Effector memory CD4-positive, alpha-beta T cell (primary cell): ENCODE measurements at regions not wholly inside any gene's neighbourhood (a gene's known extent, or its start where the extent isn't known, plus 50 kb on each side); places are given as distances from the start of the nearest gene placed in this dataset.

Experiments
- DNase-seq, 3 donors: peaks; one replicate each; pipeline ENCODE4 v3.0.0-alpha.2; 2020
- H3K27ac ChIP-seq: 2 replicates; pipeline ENCODE4 v1.7.0; 2013; ENCODE audit warnings: mild to moderate bottlenecking, low read length, moderate library complexity; ENCODE audit not compliant: insufficient read depth, poor library complexity, severe bottlenecking
- H3K27me3 ChIP-seq: replicated peaks from 2 replicates; pipeline ENCODE4 v1.7.0; 2013; ENCODE audit warnings: mild to moderate bottlenecking, low read length; ENCODE audit not compliant: insufficient read depth, control insufficient read depth, poor library complexity, severe bottlenecking
- H3K36me3 ChIP-seq: 2 replicates; pipeline ENCODE4 v1.7.0; 2013; ENCODE audit warnings: mild to moderate bottlenecking, low read length, moderate library complexity; ENCODE audit not compliant: control insufficient read depth, insufficient read depth
- H3K4me1 ChIP-seq: 2 replicates; pipeline ENCODE4 v1.7.0; 2013; ENCODE audit warnings: low read length, mild to moderate bottlenecking; ENCODE audit not compliant: control insufficient read depth, insufficient read depth, poor library complexity, severe bottlenecking
- H3K4me3 ChIP-seq: 2 replicates; pipeline ENCODE4 v1.7.0; 2013; ENCODE audit warnings: low read length, low read depth, mild to moderate bottlenecking; ENCODE audit not compliant: insufficient read depth, poor library complexity, severe bottlenecking
- H3K9me3 ChIP-seq: 2 replicates; pipeline ENCODE4 v1.7.0; 2013; ENCODE audit warnings: mild to moderate bottlenecking, low read length, moderate library complexity; ENCODE audit not compliant: control insufficient read depth

DNA sequence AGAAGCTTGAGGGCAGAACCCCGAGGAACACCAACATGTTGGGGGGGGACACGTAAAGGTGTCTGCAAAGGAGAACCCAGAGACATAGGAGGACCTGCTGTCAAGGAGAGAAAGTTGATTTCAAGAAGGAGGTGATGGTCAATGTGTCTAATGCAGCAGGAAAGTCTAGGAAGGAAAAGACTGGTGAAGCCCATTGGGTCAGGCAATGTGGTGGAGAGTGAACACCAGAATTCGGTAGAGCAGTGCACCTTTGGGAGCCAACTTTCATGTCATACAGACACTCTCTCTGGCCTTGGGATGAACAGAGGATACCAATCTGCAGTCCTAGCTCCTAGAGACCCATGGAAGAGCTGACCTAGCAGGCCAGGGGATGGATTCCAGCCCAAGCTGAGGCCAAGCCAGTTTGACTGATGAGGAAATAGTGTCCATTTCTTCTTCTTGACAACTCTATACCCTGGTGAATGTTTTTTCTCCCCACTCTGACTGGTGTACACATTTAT is 101.9 kb downstream of the MYCN start:
- Histone ChIP-seq H3K9me3 (no peaks in the 10 kb centered on the region), H3K4me1 (no peaks in the 10 kb centered on the region), H3K4me3 (no peak overlapping the region), H3K36me3 (no peaks in the 10 kb centered on the region), H3K27ac (no peak overlapping the region), H3K27me3 (no peaks in the 10 kb centered on the region)
- DNase-seq, result no peak

DNA sequence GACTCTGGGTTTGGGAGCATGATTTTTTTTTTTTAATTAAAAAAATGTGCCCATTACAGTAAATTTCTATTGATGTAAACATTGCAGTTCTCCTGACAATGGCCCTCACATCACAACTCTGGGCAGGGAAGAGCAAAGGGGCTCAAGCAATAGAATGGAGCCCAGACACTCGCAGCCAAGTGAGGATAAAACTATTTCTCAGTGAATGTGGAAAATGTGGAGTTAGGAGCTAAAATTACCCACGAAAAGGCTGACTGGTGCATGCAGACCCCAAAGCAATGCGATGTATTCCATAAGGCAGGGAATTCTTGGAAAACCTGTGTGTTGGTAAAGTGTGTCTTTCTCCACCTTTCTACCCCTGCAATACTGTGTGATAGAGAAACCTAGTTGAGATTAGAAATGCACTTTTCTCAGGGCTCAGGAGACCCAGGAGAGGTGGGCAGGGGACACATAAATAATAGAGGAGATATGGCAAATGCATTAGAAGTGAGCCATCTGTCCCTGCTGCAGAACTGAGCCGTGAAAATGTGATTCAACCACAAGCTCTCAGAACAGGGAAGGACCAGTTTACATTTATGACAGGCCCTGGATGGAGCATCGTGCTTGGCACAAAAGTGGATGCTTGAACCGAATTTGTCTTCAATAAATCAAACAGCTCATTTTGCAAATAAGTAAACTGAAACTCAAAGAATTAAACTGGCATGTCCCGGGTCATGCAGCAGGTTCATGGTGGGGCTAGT is 100.1 kb downstream of the MYCN start:
- Histone ChIP-seq H3K4me3 (no peak overlapping the region), H3K4me1 (no peaks in the 10 kb centered on the region), H3K27ac (no peak overlapping the region), H3K9me3 (no peaks in the 10 kb centered on the region), H3K27me3 (no peaks in the 10 kb centered on the region), H3K36me3 (no peaks in the 10 kb centered on the region)
- no peak for DNase-seq

DNA sequence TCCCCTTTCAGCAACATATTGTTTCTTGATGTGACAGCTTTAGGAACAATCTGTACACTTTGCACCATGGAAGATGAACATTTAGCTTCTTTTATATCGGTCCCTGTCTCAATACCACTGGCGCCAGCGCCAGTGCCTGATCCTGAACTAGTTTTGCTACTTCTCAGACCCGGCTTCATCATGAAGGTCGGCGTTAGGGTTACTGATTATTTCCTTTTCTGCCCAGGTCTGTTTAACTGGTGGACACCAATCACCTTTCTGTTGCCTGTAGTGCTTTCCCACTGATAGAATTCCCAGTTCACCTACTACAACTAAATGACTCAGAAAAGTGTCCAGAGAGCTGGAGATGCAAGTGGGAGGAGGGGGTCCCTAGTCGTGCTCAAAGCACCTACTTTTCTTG is 99.5 kb downstream of the MYCN start:
- H3K9me3 ChIP-seq, result no peaks in the 10 kb centered on the region

DNA sequence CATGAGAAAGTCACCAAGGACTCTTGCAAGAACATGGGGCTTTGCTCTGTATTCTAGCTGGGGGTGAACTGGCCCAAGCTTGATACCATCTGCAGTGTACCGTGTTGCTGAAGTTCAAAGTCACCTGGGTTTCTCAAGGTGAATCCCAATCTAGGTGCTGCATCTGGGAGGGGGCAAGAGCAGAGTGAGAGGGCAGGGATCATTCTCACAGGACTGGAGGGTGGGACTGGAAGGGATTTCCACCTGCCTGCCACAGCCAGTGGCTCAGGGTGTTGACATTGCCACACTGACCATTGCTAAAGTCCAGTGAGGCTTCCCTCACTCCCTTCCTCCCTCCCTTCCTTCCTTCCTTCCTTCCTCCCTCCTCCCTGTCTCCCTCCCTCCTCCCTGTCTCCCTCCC is 98.7 kb downstream of the MYCN start:
- Histone ChIP-seq H3K36me3 (no peaks in the 10 kb centered on the region), H3K4me1 (no peaks in the 10 kb centered on the region), H3K9me3 (no peaks in the 10 kb centered on the region), H3K27ac (no peak overlapping the region), H3K27me3 (no peaks in the 10 kb centered on the region), H3K4me3 (no peak overlapping the region)
- no peak for DNase-seq

More for the DNA sequence above, 99.5 kb downstream of the MYCN start:
- Histone ChIP-seq H3K4me1 (no peaks in the 10 kb centered on the region), H3K36me3 (no peaks in the 10 kb centered on the region), H3K27ac (no peak overlapping the region), H3K4me3 (no peak overlapping the region), H3K27me3 (no peaks in the 10 kb centered on the region)
- DNase-seq, result no peak

DNA sequence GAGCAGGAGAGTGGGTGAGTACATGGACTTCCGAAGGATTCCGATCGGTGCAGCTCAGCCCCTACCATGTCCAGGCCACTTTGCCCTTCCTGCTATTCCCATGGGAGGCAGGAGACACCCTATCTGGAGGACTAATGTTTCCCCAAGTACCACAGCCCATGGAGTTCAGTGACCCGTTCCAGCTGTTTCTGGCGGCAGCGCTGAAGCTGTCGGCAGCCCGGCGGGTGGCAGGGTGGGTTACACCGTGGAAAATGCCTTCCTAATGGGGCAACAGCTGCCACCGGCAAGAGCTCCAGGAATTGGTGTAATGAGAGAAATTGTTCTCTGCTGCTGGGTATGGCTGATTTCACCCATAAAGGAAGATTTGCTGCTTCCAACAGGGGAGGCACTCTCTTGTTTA is 98.3 kb downstream of the MYCN start:
- Histone ChIP-seq H3K9me3 (no peaks in the 10 kb centered on the region), H3K4me3 (no peak overlapping the region), H3K36me3 (no peaks in the 10 kb centered on the region), H3K27ac (no peak overlapping the region), H3K4me1 (no peaks in the 10 kb centered on the region), H3K27me3 (no peaks in the 10 kb centered on the region)
- DNase-seq, result no peak

DNA sequence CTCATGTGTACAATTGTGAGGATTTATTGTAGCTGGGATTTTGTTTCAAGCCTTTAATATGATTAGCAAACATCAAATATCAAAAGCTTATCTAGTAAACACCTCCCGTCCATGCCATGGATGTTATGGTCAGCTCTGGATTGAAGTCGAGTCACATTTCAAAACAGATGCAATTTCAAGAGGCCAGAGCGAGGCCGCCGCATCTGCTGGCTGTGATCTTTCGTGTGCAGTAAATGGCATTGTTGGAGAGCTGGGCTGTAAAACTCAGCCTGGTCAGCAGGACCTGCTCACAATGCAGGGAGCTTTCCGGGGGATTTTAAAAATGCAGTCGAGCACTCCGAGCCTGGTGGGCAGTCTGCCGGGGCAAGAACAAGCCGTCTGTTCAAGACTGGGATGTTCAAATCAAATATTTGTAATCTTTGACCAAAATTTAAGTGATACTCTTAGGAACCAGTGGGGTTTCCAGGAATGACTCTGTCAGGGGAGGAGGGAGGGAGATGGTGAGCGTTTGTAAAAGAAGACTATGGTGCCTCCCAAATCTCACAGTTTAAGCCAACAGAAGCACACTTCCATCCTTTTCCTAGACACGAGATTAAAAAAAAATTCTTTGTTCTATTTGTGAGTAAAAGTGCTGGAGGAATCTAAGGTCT is 97.6 kb downstream of the MYCN start:
- H3K27ac ChIP-seq, result no peak overlapping the region
- no peak overlapping the region for H3K4me3 ChIP-seq
- DNase-seq, result no peak
- H3K36me3 ChIP-seq, result no peaks in the 10 kb centered on the region
- no peaks in the 10 kb centered on the region for H3K9me3 ChIP-seq
- H3K4me1 ChIP-seq, result no peaks in the 10 kb centered on the region
- no peaks in the 10 kb centered on the region for H3K27me3 ChIP-seq

DNA sequence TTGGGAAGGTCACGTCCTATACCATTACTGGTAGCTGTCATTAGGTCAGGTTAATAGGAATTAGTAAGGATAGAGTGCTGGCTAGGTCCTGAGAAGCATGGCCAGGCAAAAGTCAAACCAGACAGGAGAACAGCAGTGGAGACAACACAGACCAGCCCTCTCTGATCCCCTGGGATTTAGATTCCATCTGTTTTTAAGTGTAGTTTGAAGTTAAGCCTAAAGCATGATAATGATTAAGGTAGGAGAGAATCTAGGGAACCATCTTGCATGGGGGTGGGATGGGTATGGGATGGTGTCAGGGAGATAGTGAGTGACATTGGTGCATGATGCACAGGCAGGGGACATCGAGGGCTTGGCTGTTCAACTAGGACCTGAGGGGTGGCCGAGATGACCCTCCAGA is 96.6 kb downstream of the MYCN start:
- DNase-seq, result no peak
- H3K36me3 ChIP-seq, result no peaks in the 10 kb centered on the region
- no peaks in the 10 kb centered on the region for H3K9me3 ChIP-seq
- no peak overlapping the region for H3K27ac ChIP-seq
- no peak overlapping the region for H3K4me3 ChIP-seq
- H3K27me3 ChIP-seq, result no peaks in the 10 kb centered on the region
- H3K4me1 ChIP-seq, result no peaks in the 10 kb centered on the region

DNA sequence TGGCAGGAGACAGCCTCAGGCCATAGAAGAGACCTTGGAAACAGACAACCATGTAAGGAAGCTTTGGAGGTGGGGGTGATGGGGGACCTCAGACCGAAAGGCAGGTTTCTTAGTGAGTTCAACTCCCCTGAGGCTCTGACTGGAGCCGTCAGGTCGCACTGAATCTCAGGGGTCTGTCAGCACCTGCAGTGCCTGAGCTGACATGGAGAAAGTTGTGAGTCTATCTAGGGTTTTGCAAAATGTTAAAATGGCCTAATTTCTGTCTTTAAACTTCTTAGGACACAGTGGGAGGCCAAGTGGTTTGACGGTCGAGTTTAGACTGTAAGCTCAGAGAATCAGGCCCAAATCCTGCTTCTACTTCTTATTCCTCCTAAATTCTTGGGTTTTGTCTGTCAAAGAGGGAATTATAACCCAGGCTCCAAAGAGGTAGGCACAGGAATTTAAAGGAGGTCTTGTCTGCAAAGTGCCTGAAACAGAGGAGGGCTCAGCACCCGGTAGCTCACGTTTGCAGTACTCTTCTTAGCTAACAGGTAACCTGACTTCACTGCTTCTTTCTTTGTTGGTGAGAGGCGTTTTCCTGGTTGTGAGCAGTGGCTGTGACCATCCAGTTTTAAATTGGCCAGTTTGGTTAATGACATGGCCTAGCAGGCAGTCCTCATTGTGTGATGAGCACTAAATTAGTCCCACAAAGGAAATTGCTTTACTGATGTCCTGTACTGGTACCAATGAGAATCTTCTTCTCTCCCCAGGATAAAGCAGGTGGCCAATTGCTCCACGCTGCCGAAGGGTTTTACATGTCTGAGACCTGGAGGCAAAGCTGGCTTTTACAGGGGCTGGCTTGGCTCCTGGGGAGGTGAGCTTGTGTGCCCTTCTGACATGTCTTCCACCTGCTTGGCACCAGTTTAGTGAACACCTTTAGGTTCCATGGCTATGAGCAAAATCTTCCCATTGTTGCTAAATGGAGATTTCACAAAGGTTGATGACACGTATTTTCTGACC is 95.7 kb downstream of the MYCN start:
- Histone ChIP-seq H3K27ac (no peak overlapping the region), H3K4me1 (no peaks in the 10 kb centered on the region), H3K4me3 (no peak overlapping the region), H3K9me3 (no peaks in the 10 kb centered on the region), H3K36me3 (no peaks in the 10 kb centered on the region), H3K27me3 (no peaks in the 10 kb centered on the region)
- DNase-seq, result no peak

DNA sequence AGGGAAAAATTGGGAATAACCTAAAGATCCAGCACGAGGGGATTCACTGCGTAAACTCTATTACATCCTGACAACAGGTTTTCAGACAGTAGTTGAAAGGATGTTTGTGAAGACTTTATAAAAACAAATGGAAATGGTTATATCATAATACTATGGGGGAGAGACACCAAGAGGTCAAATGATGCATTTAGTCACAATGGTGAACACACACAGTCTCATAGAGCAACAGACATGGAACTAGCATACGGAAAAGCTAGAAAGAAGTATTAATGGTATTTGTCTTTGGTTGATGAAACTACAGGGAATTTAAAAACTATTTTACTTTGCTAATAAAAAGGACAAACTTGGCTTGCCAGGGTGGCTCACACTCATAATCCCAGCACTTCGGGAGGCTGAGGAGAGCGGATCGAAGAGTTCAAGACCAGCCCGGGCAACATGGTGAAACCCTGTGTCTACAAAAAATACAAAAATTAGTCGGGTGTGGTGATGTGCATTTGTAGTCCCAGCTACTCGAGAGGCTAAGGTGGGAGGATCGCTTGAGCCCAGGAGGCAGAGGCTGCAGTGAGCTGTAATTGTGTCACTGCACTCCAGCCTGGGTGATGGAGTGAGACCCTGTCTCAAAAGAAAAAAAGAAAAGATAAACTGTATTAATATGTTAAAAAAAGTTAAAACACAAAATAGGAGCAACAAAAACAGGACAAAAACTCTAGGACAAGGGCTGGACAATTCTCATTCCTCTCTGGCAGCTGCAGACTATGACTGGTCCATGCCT is 94.8 kb downstream of the MYCN start:
- Histone ChIP-seq H3K36me3 (no peaks in the 10 kb centered on the region), H3K9me3 (no peaks in the 10 kb centered on the region), H3K4me3 (no peak overlapping the region), H3K4me1 (no peaks in the 10 kb centered on the region), H3K27ac (no peak overlapping the region), H3K27me3 (no peaks in the 10 kb centered on the region)
- DNase-seq, result no peak
